BLaER1 (cell line): ENCODE measurements at regions not wholly inside any gene's neighbourhood (a gene's known extent, or its start where the extent isn't known, plus 50 kb on each side); places are given as distances from the start of the nearest gene placed in this dataset.
"Not testable (repeated sequence)": the region's sequence is repeated elsewhere in the genome, so short reads cannot be mapped to it uniquely, and the experiment has no call there.

Experiments used
- H3K27ac ChIP-seq: shearing (Covaris generic); formaldehyde crosslinking; 2 replicates; pipeline ENCODE4 v1.8.1; 2022
- H3K27me3 ChIP-seq: shearing (Covaris generic); formaldehyde crosslinking; 2 replicates; pipeline ENCODE4 v1.8.1; 2022
- H3K36me3 ChIP-seq: shearing (Covaris generic); formaldehyde crosslinking; 2 replicates; pipeline ENCODE4 v1.8.1; 2022
- H3K4me1 ChIP-seq: shearing (Covaris generic); formaldehyde crosslinking; 2 replicates; pipeline ENCODE4 v1.8.1; 2022
- H3K4me2 ChIP-seq: shearing (Covaris generic); formaldehyde crosslinking; 2 replicates; pipeline ENCODE4 v1.8.1; 2022
- H3K4me3 ChIP-seq: shearing (Covaris generic); formaldehyde crosslinking; 2 replicates; pipeline ENCODE4 v1.8.1; 2022
- H3K9ac ChIP-seq: shearing (Covaris generic); formaldehyde crosslinking; 2 replicates; pipeline ENCODE4 v1.8.1; 2022
- H3K9me3 ChIP-seq: shearing (Covaris generic); formaldehyde crosslinking; 2 replicates; pipeline ENCODE4 v1.8.1; 2022
- H4K20me1 ChIP-seq: shearing (Covaris generic); formaldehyde crosslinking; 2 replicates; pipeline ENCODE4 v1.8.1; 2022
- Cebpa-rat ChIP-seq: shearing (Covaris generic); IDR thresholded peaks from 2 replicates; pipeline ENCODE4 v1.8.1; 2022

DNA sequence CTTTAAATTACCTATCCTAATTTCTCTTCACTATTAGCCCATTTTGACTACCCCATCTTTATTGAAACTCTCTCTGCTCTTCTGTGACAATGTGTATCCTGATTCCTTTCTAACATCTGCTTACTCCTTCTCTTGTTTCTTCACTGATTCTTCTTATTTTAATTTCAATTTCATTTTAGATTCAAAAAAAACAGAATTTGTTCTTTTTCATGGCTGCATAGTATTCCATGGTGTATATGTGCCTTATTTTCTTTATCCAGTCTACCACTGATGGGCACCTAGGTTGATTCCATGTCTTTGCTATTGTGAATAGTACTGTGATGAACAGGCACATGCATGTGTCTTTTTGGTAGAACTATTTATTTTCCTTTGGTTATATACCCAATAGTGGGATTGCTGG lies 120.0 kb upstream of the VAMP7 start:
- Histone ChIP-seq H3K4me2 (no peak overlapping the region), H3K9me3 (no peaks in the 10 kb centered on the region), H3K36me3 (no peaks in the 10 kb centered on the region), H3K4me3 (no peak overlapping the region), H3K4me1 (peaks cover under 1% of the 10 kb centered on the region; the same call in 1 of the 2 replicates), H3K9ac (no peak overlapping the region), H3K27ac (no peak overlapping the region), H3K27me3 (peaks cover 3% of the 10 kb centered on the region; the same call in 1 of the 2 replicates), H4K20me1 (no peaks in the 10 kb centered on the region)
- TF ChIP-seq Cebpa-rat, result no peak

DNA sequence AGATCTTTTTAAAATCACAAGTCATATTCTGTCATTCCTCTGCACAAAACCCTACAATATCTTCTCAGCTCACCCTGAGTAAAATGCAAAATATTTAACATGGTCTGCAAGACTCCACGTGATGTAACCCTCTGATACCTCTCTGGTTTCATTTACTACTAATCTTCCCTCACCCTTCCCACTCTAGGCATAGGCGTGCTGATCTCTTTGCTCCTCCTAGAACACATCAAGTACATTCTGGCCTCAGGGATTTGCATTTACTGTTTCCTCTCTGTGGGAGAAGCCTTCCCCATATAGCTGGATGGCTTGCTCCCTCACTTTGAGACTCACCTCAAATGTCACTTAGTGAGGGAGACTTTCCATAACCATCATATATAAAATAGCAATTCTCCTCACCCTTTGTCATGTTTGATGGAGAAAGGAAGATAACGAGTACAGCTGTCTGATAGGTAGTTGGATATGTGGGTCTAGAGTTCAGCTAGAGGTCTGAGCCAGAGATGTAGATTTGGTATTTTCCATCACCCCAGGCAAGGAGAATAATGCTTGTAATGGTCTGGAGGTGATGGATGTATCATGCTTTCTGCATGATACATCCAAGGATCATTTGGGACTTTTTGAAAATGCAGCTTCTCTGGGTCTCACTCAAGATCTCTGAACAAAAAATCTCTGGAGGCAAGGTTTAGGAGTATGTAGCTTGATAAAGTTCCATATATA lies 123.9 kb upstream of the VAMP7 start:
- H3K27me3 ChIP-seq, result peaks cover 10% of the 10 kb centered on the region; the same call in 1 of the 2 replicates
- H3K27ac ChIP-seq, result no peak overlapping the region
- H4K20me1 ChIP-seq, result no peaks in the 10 kb centered on the region
- TF ChIP-seq Cebpa-rat, result no peak
- H3K4me3 ChIP-seq, result no peak overlapping the region
- H3K9me3 ChIP-seq, result no peaks in the 10 kb centered on the region
- H3K36me3 ChIP-seq, result no peaks in the 10 kb centered on the region
- peaks cover 7% of the 10 kb centered on the region for H3K4me1 ChIP-seq
- no peak overlapping the region for H3K4me2 ChIP-seq
- H3K9ac ChIP-seq, result no peak overlapping the region

DNA sequence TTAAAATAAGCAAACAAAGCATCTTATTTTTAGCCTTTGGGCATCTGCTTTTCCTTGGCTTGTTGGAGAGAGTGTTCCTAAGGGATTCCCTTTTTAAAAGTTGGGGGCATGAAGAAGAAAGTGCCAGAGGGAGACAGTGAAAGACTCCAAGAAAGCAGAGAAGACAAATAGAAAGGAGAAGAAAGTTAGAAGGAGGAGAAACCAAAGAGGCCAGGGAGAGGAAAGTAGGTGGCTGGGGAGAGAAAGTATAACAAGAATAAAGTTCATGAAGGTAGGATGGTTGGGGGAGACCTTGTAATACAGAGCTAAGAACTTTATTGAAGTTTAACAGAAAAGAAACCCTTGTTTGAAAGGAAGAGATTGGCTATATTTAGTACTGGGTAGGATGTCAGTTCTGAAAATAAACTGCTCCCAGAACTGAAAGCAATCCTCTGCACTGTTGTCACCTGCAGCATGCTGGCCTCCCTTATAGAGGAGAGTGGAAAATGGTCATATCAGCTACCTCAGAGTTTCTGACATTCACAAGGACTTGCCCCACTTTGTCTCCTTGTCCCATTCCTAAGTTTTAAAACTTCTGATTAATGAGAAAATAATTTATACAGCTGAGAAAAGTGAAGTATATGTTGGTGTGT lies 125.3 kb upstream of the VAMP7 start:
- Histone ChIP-seq H3K4me1 (peaks cover 7% of the 10 kb centered on the region), H3K4me2 (0 out of 2 replicates have a peak overlapping the region, but pooled peaks have one; percentile 2), H3K9me3 (no peaks in the 10 kb centered on the region), H3K4me3 (no peak overlapping the region), H3K27ac (no peak overlapping the region), H3K9ac (no peak overlapping the region), H3K36me3 (no peaks in the 10 kb centered on the region), H3K27me3 (peaks cover 10% of the 10 kb centered on the region; the same call in 1 of the 2 replicates), H4K20me1 (no peaks in the 10 kb centered on the region)
- TF ChIP-seq Cebpa-rat, result no peak

DNA sequence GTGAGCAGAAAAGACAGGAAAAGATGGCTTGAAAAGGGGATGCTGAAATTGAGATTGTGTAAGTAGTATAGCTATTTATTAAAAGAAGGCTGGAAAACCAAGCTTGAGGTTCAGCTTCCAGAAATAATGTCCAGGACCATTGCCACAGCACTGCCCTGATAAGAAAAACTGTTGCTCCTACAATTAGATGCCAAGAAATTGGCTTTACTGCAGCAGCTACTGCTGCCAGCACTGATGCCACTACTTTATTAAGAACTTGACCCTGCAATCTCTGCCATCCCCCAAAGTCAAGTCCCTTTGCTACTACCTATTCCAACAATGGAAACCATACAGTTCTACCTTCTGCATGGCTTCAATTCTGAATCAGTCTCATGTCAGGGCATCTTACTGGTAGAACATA lies 130.0 kb upstream of the VAMP7 start:
- H3K9ac ChIP-seq, result no peak overlapping the region
- peaks cover 24% of the 10 kb centered on the region for H3K27me3 ChIP-seq
- no peaks in the 10 kb centered on the region for H3K36me3 ChIP-seq
- H3K4me1 ChIP-seq, result peaks cover 6% of the 10 kb centered on the region
- H3K4me2 ChIP-seq, result no peak overlapping the region
- no peak for TF ChIP-seq Cebpa-rat
- no peaks in the 10 kb centered on the region for H3K9me3 ChIP-seq
- H3K27ac ChIP-seq, result no peak overlapping the region
- H4K20me1 ChIP-seq, result no peaks in the 10 kb centered on the region
- no peak overlapping the region for H3K4me3 ChIP-seq

DNA sequence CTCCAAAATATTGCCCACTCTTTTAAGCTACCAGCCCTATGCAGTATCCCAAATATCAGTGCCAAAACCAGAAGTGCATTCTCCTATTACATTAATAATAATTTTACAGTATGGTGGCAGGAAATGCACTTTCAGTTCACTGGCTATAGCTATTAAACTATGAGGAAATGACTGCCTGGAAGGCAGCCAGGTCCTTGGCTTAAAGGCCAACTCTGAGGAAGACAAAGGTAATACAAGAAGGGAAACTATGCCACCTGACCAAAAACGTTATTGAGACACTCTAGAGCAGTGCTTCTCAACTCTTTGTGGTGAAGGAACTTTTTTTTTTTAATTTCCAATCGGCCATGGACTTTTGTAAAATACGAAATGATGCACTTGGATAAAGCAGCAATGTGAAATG lies 133.6 kb upstream of the VAMP7 start:
- Histone ChIP-seq H3K4me3 (no peak overlapping the region), H4K20me1 (no peaks in the 10 kb centered on the region), H3K4me1 (no peaks in the 10 kb centered on the region), H3K9me3 (0 out of 2 replicates have a peak, but pooled peaks cover under 1% of the 10 kb centered on the region), H3K27me3 (peaks cover 44% of the 10 kb centered on the region), H3K27ac (no peak overlapping the region), H3K36me3 (no peaks in the 10 kb centered on the region), H3K4me2 (no peak overlapping the region), H3K9ac (no peak overlapping the region)
- TF ChIP-seq Cebpa-rat, result no peak

DNA sequence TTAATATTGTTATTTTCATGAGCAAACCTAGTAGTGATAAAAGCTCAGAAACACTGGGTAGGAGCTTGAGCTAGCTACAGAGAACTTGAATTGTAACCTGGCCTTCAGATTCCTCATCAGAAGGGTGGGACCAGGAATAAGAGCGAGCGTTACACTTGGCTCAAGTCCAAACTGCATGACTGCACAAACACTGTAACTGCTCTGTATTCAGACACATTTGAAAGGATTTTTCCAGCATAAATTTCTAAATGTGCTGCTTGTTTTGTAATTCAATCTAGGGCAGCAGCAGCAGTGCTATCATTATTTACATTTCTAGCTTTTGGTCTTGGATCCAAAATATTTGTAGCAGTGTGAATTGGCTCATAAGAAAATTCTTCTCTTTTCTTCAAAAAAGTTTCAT lies 133.0 kb upstream of the TMLHE start:
- no peak overlapping the region for H3K4me3 ChIP-seq
- H3K9ac ChIP-seq, result no peak overlapping the region
- H3K9me3 ChIP-seq, result peaks cover 8% of the 10 kb centered on the region; the same call in 1 of the 2 replicates
- H3K4me1 ChIP-seq, result no peaks in the 10 kb centered on the region
- TF ChIP-seq Cebpa-rat, result no peak
- no peak overlapping the region for H3K4me2 ChIP-seq
- no peak overlapping the region for H3K27ac ChIP-seq
- no peaks in the 10 kb centered on the region for H3K36me3 ChIP-seq
- peaks cover 61% of the 10 kb centered on the region for H3K27me3 ChIP-seq
- H4K20me1 ChIP-seq, result no peaks in the 10 kb centered on the region

DNA sequence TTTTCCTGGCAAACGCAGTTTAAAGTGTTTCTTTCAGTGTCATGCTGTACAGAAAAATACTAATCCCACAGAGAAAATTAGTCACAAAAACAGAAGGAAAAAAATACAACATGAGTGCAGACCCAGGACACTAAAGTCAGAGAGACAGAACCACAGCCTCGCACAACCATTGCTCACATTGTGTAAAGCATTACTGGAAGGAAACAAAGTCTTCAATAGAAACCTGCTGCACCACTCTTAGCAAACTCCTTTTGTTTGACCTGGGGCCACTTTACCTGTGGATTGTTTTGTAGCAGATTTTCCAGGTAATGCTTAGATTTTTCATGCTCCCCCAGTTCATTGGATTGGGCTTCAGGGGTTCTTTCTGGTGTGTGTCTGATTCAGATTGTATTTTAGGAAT lies 131.8 kb upstream of the TMLHE start:
- Histone ChIP-seq H3K4me1 (no peaks in the 10 kb centered on the region), H3K9ac (no peak overlapping the region), H3K9me3 (peaks cover 21% of the 10 kb centered on the region), H3K4me2 (no peak overlapping the region), H4K20me1 (no peaks in the 10 kb centered on the region), H3K36me3 (no peaks in the 10 kb centered on the region), H3K4me3 (no peak overlapping the region), H3K27me3 (peaks cover 65% of the 10 kb centered on the region), H3K27ac (no peak overlapping the region)
- no peak for TF ChIP-seq Cebpa-rat

DNA sequence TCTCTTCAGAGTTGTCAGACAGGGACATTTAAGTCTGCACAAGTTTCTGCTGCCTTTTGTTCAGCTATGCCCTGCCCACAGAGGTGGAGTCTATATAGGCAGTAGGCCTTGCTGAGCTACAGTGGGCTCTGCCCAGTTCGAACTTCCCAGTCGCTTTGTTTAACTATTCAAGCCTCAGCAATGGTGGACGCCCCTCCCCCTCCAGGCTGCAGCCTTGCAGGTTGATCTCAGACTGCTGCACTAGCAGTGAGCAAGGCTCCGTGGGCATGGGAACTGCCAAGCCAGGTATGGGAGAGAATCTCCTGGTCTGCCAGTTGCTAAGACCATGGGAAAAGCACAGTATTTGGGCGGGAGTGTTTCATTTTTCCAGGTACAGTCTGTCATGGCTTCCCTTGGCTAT lies 115.6 kb upstream of the TMLHE start:
- H3K4me1 ChIP-seq, H3K4me3 ChIP-seq, H3K4me2 ChIP-seq, H3K36me3 ChIP-seq, H3K27me3 ChIP-seq, H3K27ac ChIP-seq, H4K20me1 ChIP-seq, H3K9me3 ChIP-seq, H3K9ac ChIP-seq: not testable (repeated sequence)

DNA sequence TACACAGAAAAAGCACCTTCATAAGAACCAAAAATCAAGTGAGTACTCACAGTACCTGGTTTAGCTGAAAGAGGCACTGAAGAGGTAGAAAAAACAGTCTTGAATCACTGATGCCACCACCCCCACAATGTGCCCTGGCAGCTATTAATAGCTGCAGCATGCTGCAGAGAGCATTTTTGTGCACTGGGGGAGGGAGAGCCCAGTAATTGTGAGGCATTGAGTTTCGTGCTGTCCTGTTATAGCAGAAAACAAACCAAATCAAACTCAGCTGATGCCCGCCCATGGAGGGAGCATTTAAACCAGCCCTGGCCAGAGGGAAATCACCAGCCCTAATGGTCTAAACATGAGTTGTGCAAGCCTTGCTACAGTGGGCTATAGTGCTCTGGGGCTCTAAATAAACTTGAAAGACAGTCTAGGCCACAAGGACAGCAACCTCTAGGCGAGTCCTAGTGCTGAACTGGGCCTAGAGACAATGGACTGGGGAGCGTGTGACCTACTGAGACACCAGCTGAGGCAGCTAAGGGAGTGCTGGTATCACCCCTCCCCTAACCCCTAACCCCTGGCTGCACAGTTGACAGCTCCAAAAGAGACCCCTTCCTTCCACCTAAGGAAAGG lies 106.3 kb upstream of the TMLHE start:
- H4K20me1 ChIP-seq, result no peaks in the 10 kb centered on the region
- H3K9me3 ChIP-seq, result no peaks in the 10 kb centered on the region
- no peak for TF ChIP-seq Cebpa-rat
- no peak overlapping the region for H3K9ac ChIP-seq
- H3K27me3 ChIP-seq, result peaks cover 55% of the 10 kb centered on the region
- H3K4me3 ChIP-seq, result no peak overlapping the region
- H3K4me2 ChIP-seq, result peak overlapping the region; percentile 11; the same call in 1 of the 2 replicates
- no peaks in the 10 kb centered on the region for H3K36me3 ChIP-seq
- H3K27ac ChIP-seq, result no peak overlapping the region
- H3K4me1 ChIP-seq, result no peaks in the 10 kb centered on the region

DNA sequence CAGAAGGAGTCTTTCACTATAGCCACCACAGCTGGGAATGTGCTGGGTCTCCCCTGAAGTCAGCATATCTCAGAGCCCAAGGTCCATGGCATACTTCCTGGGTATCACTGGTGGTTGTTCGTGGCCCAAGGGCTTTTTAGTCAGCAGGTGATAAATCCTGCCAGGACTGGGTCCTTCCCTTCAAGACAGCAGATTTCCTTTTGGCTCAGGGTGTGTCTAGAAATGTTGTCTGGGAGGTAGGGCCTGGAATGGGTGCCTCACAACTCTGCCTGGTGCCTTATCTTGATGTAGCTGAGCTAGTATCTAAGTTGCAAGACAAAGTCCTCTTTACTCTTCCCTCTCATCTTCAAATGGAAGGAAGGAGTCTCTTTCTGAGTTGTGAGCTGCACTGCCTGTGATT lies 102.4 kb upstream of the TMLHE start:
- Histone ChIP-seq H3K27me3 (peaks cover 56% of the 10 kb centered on the region), H3K27ac (no peak overlapping the region), H4K20me1 (no peaks in the 10 kb centered on the region), H3K9me3 (peaks cover 18% of the 10 kb centered on the region), H3K9ac (no peak overlapping the region), H3K4me1 (no peaks in the 10 kb centered on the region), H3K4me2 (no peak overlapping the region), H3K4me3 (no peak overlapping the region), H3K36me3 (no peaks in the 10 kb centered on the region)
- TF ChIP-seq Cebpa-rat, result no peak
